SK-N-SH treated with all-trans-retinoic acid at 6 μM for 48 hours (cell line): ENCODE measurements at regions not wholly inside any gene's neighbourhood (a gene's known extent, or its start where the extent isn't known, plus 50 kb on each side); places are given as distances from the start of the nearest gene placed in this dataset.

ENCODE experiments used
- ATAC-seq: fragments of 200-7000 bp; cut with Tn5 transposase; 3 replicates; pipeline ENCODE4 v1.9.1; 2020; ENCODE audit warnings: mild to moderate bottlenecking, moderate library complexity
- ARNTL ChIP-seq: fragments of 450-650 bp; formaldehyde crosslinking; IDR thresholded peaks from 2 replicates; pipeline ENCODE4 v1.5.0; 2020; ENCODE audit warnings: low read depth, mild to moderate bottlenecking, moderate library complexity, borderline replicate concordance
- BACH2 ChIP-seq: fragments of 250-450 bp; sonication (Bioruptor Pico); IDR thresholded peaks from 2 replicates; pipeline ENCODE4 v1.9.0; 2021; ENCODE audit warnings: mild to moderate bottlenecking, borderline replicate concordance
- CREB5 ChIP-seq: fragments of 250-450 bp; sonication (Bioruptor Pico); IDR thresholded peaks from 2 replicates; pipeline ENCODE4 v1.5.1; 2020; ENCODE audit warnings: low read depth, mild to moderate bottlenecking, moderate library complexity
- CSDC2 ChIP-seq: fragments of 250-450 bp; sonication (Bioruptor Pico); IDR thresholded peaks from 2 replicates; pipeline ENCODE4 v1.5.0; 2020; ENCODE audit warnings: mild to moderate bottlenecking, moderate library complexity
- CSRNP3 ChIP-seq: fragments of 250-450 bp; sonication (Bioruptor Pico); IDR thresholded peaks from 2 replicates; pipeline ENCODE4 v1.5.1; 2021; ENCODE audit warnings: mild to moderate bottlenecking, moderate library complexity
- ESRRG ChIP-seq: fragments of 250-450 bp; sonication (Bioruptor Pico); IDR thresholded peaks from 2 replicates; pipeline ENCODE4 v1.6.1; 2021; ENCODE audit warnings: mild to moderate bottlenecking
- ISL1 ChIP-seq: fragments of 250-450 bp; sonication (Bioruptor Pico); IDR thresholded peaks from 2 replicates; pipeline ENCODE4 v2.1.2; 2022; ENCODE audit warnings: mild to moderate bottlenecking, moderate library complexity
- OSR1 ChIP-seq: fragments of 250-450 bp; sonication (Bioruptor Pico); IDR thresholded peaks from 2 replicates; pipeline ENCODE4 v1.8.0; 2022; ENCODE audit warnings: moderate library complexity, mild to moderate bottlenecking, inconsistent platforms
- PATZ1 ChIP-seq: fragments of 250-450 bp; sonication (Bioruptor Pico); IDR thresholded peaks from 2 replicates; pipeline ENCODE4 v1.8.0; 2020; ENCODE audit warnings: mild to moderate bottlenecking, moderate library complexity, borderline replicate concordance
- POU6F1 ChIP-seq: fragments of 250-450 bp; sonication (Bioruptor Pico); IDR thresholded peaks from 2 replicates; pipeline ENCODE4 v1.8.0; 2021; ENCODE audit warnings: low read depth, mild to moderate bottlenecking, moderate library complexity, borderline replicate concordance
- PPARA ChIP-seq: fragments of 250-450 bp; sonication (Bioruptor Pico); IDR thresholded peaks from 2 replicates; pipeline ENCODE4 v1.5.0; 2020; ENCODE audit warnings: mild to moderate bottlenecking, borderline replicate concordance
- RARB ChIP-seq: fragments of 250-450 bp; sonication (Bioruptor Pico); IDR thresholded peaks from 2 replicates; pipeline ENCODE4 v1.8.0; 2021; ENCODE audit warnings: mild to moderate bottlenecking, moderate library complexity
- SNAI2 ChIP-seq: fragments of 250-450 bp; sonication (Bioruptor Pico); IDR thresholded peaks from 2 replicates; pipeline ENCODE4 v1.5.0; 2020; ENCODE audit warnings: mild to moderate bottlenecking, moderate library complexity
- TOX ChIP-seq: fragments of 250-450 bp; sonication (Bioruptor Pico); IDR thresholded peaks from 2 replicates; pipeline ENCODE4 v1.8.0; 2021; ENCODE audit warnings: mild to moderate bottlenecking, moderate library complexity, borderline replicate concordance
- TSHZ2 ChIP-seq: fragments of 250-450 bp; sonication (Bioruptor Pico); IDR thresholded peaks from 2 replicates; pipeline ENCODE4 v1.5.0; 2020; ENCODE audit warnings: mild to moderate bottlenecking, moderate library complexity
- ZC3H10 ChIP-seq: fragments of 250-450 bp; sonication (Bioruptor Pico); IDR thresholded peaks from 2 replicates; pipeline ENCODE4 v1.5.1; 2021; ENCODE audit warnings: mild to moderate bottlenecking, moderate library complexity
- ZFP3 ChIP-seq: fragments of 250-450 bp; sonication (Bioruptor Pico); IDR thresholded peaks from 2 replicates; pipeline ENCODE4 v1.5.0; 2020; ENCODE audit warnings: mild to moderate bottlenecking, moderate library complexity
- ZFP30 ChIP-seq: fragments of 450-650 bp; formaldehyde crosslinking; IDR thresholded peaks from 2 replicates; pipeline ENCODE4 v1.5.0; 2022; ENCODE audit warnings: mild to moderate bottlenecking, moderate library complexity
- ZNF565 ChIP-seq: fragments of 450-650 bp; formaldehyde crosslinking; conservative IDR thresholded peaks from 2 replicates; pipeline ENCODE4 v1.5.0; 2020; ENCODE audit warnings: low read depth, mild to moderate bottlenecking, moderate library complexity
- ZNF70 ChIP-seq: fragments of 450-650 bp; formaldehyde crosslinking; IDR thresholded peaks from 2 replicates; pipeline ENCODE4 v1.5.0; 2020; ENCODE audit warnings: mild to moderate bottlenecking, moderate library complexity
- ZNF8 ChIP-seq: fragments of 450-650 bp; formaldehyde crosslinking; IDR thresholded peaks from 2 replicates; pipeline ENCODE4 v1.5.0; 2020; ENCODE audit warnings: mild to moderate bottlenecking, moderate library complexity

- TF ChIP-seq CSDC2 (CRISPR knock-in tag) (no peak), CSRNP3 (CRISPR knock-in tag) (no peak), ESRRG (CRISPR knock-in tag) (no peak), ZFP30 (no peak), ZC3H10 (CRISPR knock-in tag) (no peak), SNAI2 (CRISPR knock-in tag) (no peak), ISL1 (CRISPR knock-in tag) (no peak), TSHZ2 (CRISPR knock-in tag) (no peak), ZNF70 (CRISPR knock-in tag) (no peak), ZNF565 (no peak), TOX (no peak), RARB (no peak)
- no peak for ATAC-seq
Observed at GRCh38 chr21:19547951-19548840, 1144.6 kb upstream of the TMPRSS15 start.

- ATAC-seq: no peak
- TF ChIP-seq ZNF565: no peak
- no peak for TF ChIP-seq TOX
- TF ChIP-seq ESRRG (CRISPR knock-in tag): no peak
- TF ChIP-seq ZNF8 (CRISPR knock-in tag): no peak
- no peak for TF ChIP-seq PATZ1 (CRISPR knock-in tag)
- no peak for TF ChIP-seq PPARA (CRISPR knock-in tag)
- TF ChIP-seq ZFP3 (CRISPR knock-in tag): no peak
- TF ChIP-seq ZC3H10 (CRISPR knock-in tag): no peak
- TF ChIP-seq ARNTL (CRISPR knock-in tag): no peak
- no peak for TF ChIP-seq OSR1 (CRISPR knock-in tag)
- no peak for TF ChIP-seq CREB5 (CRISPR knock-in tag)
- no peak for TF ChIP-seq SNAI2 (CRISPR knock-in tag)
- no peak for TF ChIP-seq POU6F1
- TF ChIP-seq BACH2 (CRISPR knock-in tag): no peak
Observed at GRCh38 chr21:19553919-19554615, 1150.5 kb upstream of the TMPRSS15 start.
